ENCODE measurements at regions not wholly inside any gene's neighbourhood (a gene's known extent, or its start where the extent isn't known, plus 50 kb on each side); places are given as distances from the start of the nearest gene placed in this dataset.

GRCh38 chr4:138772366-138772765 lies 243.2 kb upstream of the NOCT start:
- no peak for TF ChIP-seq POLR2A (IDR thresholded peaks at IDR 0.05)
- TF ChIP-seq CTCF (IDR thresholded peaks at IDR 0.05) = no peak
